Dermis blood vessel endothelial cell (primary cell): ENCODE measurements at regions not wholly inside any gene's neighbourhood (a gene's known extent, or its start where the extent isn't known, plus 50 kb on each side); places are given as distances from the start of the nearest gene placed in this dataset.
"Not testable (repeated sequence)": the region's sequence is repeated elsewhere in the genome, so short reads cannot be mapped to it uniquely, and the experiment has no call there.

Experiments used
- DNase-seq: peaks from one replicate; pipeline ENCODE4 v3.0.0; 2010

DNA sequence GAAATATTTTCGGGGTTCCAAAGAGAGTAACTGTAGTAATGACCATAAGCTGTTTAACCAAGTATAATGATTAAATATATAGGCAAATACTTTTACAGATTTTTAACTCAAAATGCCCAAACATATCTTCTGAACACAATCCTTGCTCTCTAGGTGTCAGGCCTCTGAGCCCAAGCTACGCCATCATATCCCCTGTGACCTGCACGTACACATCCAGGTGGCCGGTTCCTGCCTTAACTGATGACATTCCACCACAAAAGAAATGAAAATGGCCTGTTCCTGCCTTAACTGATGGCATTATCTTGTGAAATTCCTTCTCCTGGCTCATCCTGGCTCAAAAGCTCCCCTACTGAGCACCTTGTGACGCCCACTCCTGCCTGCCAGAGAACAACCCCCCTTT is 1305.1 kb upstream of the ACVR2A start:
- DNase-seq: not testable (repeated sequence)

DNA sequence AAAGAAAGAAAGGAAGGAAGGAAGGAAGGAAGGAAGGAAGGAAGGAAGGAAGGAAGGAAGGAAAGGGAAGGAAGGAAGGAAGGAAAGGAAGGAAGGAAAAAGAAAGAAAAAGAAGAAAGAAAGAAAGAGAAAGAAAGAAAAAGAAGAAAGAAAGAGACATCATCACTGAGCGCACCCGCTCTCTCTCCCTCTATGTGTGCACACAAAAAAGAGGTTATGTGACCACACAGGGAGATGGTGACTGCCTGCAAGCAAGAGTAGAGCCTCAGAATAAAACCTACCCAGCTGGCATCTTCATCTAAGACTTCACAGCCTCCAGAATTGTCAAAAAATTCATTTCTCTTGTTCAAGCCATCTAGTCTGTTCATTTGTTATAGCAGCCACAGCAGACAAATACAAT is 1307.4 kb upstream of the ACVR2A start:
- DNase-seq: no peak

DNA sequence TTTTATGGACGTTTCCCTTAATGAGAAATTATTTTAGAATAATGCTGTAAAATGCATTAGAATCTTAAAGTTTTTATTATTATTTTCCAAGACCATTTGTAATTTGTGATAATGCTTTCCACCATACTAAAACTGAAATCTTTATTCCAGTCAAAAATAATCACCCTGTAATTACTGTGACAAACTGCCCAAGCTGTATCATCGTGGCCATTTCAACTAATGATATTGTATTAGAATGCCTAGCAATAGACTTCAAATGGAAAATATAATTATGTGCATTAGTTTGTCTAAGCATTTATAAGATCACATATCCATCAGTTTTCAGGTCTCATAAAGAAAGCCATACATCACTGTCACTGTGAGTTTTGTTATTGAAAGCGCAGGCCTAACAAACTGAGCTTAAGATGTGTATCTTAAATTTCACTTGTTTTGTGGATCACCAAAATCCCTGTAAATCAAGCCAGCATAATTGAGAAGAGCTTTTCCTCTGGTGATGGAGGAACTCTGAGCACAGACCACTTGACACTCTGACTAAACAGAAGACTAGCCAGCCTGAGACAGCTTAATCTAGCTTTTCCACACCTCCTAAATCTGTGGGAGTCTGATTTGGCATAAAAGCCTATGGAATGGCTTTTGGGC is 1312.2 kb upstream of the ACVR2A start:
- no peak for DNase-seq

- no peak for DNase-seq
Measured at GRCh38 chr2:146532009-146532408, 1312.8 kb upstream of the ACVR2A start.

- DNase-seq: no peak
Measured at GRCh38 chr2:146530886-146531285, 1313.9 kb upstream of the ACVR2A start.

DNA sequence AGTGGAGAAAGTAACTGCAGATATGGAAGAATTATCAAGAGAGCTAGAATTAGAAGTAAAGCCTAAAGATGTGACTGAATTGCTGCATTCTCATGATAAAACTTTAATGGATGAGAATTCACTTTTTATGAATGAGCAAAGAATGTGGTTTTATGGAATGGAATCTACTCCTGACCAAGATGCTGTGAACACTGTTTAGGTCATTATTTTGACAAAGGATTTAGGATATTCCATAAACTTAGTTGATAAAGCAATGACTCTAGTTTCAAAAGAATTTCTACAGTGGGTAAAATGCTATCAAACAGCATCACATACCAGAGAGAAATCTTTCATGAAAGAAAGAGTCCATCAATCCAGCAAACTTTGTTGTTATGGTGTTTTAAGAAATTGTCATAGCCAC is 1317.7 kb upstream of the ACVR2A start:
- DNase-seq: no peak

DNA sequence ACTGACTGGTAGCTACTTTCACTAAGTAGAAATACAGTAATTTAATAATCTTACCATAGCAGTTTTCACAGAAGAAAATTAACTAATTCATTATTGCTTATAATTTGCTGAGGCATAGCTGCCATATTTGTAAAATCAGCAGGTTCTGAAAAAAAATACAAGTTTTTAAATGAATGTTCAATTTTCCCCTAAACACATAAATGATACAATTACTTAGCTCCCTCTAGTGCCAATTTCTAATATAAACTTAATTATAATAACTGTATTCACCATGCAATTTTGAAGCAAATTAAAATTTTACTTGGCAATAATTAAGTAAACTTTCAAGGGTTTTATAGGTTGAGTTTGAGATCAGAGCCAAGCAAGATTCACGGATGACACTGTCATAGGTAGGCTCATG is 1321.6 kb upstream of the ACVR2A start:
- peak; percentile 19 for DNase-seq

- no peak for DNase-seq
Measured at GRCh38 chr2:146506851-146507250, 1338.0 kb upstream of the ACVR2A start.

DNA sequence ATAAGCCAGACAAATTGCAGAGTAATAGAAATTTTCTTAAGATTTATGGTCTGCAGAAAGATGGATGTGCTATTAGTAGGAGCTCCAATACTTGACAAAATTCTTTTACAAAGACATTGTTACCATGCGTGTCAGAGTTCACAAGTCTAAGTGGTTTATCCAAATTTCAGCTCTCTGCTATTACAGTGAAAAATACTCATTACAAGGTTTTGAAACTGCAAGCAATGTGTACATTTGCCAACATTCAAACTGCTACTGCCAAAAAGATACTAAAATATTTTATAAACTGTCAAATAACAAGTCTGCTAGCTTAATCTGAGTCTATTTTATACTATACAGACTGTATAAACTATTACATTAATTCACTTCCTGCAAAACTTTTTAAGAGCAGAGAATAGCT is 1341.5 kb upstream of the ACVR2A start:
- no peak for DNase-seq

DNA sequence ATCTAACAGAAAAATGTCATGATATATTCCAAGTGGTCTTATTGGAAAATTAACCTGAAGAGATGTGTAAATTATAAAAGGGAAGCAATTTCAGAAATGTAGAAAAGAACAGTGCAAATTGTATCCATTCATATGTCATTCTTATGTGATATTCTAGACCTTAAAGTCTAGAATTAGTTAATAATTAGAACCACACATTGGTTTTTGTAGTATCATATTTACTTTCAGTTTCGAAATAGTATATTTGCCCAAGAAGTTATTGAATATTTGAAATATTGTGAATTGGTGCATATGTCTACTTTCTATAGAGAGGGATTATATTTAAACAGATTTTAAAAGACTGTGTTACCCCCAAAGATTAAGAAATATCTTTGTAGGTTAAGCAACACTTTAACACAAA is 1348.6 kb upstream of the ACVR2A start:
- no peak for DNase-seq

- no peak for DNase-seq
Measured at GRCh38 chr2:146489386-146489785, 1355.4 kb upstream of the ACVR2A start.

- no peak for DNase-seq
Measured at GRCh38 chr2:146481629-146482028, 1363.2 kb upstream of the ACVR2A start.

GRCh38 chr2:146477383-146477782 is 1367.4 kb upstream of the ACVR2A start:
- no peak for DNase-seq

GRCh38 chr2:146468578-146468977 is 1376.3 kb upstream of the ACVR2A start:
- no peak for DNase-seq

DNA sequence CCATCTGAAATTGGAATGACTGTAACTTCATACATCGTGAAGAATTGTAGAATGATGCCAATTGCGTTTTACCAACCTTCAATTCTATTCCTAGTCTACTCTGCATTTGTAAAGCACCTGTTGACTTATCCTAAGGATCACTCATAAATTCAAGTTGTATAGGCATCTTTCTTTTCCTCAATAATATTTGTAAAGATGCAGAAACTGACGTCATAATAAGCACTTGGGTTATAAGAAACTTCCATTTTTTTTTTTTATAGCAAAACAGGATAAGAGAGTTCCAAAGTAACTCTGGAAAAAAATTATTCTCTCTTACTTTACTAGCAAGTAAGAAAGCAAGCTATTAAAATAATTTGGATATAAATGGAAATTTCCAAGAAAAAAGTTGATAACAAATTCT is 1377.4 kb upstream of the ACVR2A start:
- DNase-seq: no peak

DNA sequence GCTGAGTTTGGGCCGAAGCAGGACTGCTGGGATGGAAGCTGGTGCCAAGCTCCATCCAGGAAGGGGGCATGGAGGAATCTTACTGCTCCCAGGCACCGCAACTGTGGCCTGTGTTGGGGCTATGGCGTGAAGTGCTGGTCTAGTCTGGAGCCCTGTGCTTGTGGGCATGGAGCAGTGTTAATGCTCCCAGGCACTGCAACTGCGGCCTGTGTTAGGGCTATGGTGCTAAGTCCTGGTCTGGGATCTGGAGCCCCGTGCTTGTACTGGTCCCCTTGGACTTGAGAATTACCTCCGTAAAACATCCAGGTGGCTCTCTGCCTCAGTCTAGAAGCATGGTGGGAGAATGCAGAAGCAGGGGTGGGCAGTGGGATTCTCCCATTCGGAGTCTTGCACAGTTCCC is 1379.4 kb upstream of the ACVR2A start:
- DNase-seq: no peak

DNA sequence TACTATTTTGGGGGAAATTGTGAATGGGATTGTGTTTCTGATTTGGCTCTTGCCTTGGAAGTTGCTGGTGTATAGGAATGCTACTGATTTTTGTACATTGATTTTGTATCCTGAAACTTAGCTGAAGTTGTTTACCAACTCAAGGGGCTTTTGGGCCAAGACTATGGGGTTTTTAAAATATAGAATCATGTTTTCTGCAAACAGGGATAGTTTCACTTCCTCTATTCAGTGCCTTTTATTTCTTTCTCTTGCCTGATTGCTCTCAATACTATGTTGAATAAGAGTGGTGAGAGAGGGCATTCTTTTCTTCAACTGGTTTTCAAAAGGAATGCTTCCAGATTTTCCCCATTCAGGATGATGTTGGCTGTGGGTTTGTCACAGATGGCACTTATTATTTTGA is 1383.8 kb upstream of the ACVR2A start:
- DNase-seq: no peak

DNA sequence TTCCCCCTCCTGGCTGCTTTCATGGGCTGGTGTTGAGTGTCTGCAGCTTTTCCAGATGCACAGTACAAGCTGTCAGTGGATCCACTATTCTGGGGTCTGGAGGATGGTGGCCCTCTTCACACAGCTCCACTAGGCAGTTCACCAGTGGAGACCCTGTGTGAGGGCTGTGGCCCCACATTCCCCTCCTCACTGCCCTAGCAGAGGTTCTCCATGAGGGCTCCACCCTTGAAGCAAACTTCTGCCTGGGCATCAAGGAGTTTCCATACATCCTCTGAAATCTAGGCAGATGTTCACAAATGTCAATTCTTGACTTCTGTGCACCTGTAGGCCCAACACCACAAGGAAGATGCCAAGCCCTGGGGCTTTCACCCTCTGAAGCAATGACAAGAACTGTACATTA is 1386.2 kb upstream of the ACVR2A start:
- DNase-seq: no peak

DNA sequence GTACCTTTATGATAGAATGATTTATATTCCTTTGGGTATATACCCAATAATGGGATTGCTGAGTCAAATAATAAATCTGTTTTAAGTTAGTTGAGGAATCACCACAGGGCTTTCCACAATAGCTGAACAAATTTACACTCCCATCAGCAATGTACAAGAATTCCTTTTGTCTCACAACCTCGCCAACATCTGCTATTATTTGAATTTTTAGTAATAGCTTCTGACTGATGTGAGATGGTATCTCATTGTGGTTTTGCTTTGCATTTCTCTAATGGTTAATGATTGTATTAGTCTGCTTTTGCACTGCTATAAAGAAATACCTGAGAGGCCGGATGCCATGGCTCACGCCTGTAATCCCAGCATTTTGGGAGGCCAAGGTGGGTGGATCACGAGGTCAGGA is 1387.6 kb upstream of the ACVR2A start:
- DNase-seq: no peak

DNA sequence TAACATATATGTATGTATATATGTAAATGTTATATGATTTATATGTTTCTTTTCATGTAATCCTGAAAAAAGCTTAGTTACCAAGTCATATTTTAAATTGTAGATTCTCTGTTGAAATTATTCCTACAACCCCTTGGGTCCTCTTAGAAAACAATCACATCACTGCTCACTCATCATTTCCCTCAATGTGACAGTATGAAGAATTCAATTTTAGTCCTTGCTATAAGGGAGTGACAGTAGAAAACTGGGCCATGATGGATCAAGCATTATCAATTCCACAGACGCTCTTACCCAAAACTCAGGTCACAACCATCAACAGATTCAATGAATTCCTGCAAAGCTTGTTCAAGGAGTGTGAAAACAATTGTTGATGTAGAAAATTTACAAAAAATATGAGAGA is 1389.5 kb upstream of the ACVR2A start:
- no peak for DNase-seq

DNA sequence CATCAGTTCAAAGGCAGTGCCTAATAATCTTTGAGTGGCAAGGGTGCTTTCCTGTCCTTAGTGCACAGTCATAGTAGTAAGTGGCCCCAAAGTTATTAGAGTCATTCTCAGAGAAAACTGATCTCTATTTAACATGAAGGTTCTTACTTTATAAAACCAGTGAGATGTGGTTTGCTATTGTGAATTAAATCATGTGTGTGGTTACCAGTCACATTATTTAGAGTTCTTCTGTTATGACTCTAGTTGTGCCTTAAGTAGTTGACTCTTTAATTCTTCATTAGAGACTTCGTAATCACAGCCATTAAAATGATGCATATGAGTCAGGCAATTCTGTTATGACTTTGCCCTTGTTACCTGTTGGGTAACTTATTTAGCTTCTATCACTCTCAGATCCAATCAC is 1392.9 kb upstream of the ACVR2A start:
- no peak for DNase-seq

DNA sequence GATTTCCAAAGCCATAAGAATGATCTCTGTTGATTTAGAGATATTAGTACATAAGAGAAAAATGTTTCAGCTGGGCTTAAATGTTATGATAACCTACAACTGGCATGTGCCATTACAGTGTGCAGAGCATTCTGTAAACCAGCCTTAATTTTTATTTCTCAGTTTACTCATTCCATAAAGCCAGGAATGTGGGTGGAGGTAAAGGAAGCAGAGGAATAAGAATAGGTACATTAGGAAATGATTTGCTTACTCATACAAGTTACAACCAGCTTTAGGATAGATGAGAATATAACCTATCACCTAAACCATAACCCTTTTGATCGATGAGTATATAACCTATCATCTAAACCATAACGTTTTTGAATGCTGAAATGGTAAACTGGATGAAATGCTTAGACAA is 1394.7 kb upstream of the ACVR2A start:
- no peak for DNase-seq

- no peak for DNase-seq
Measured at GRCh38 chr2:146444987-146445386, 1399.8 kb upstream of the ACVR2A start.

GRCh38 chr2:146444085-146444484 is 1400.7 kb upstream of the ACVR2A start:
- no peak for DNase-seq

DNA sequence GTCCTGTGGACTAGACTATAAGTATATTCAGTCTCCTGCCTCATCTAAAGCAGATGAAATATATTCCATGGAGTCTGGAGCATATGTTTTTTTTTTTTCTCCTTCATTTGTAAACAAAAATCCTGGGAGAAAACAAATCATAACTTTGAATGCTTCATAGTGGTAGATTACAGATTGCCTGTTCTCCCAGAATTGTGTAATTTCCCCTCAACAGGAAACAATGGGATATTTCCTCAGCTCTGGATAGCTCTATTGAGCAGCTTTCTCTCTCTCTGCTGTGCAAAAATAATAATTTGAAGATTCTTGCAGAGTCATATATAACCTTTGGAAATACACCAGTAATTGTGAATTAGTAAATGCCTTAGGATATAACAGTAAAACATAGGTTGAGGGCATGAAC is 1406.6 kb upstream of the ACVR2A start:
- no peak for DNase-seq

- DNase-seq: no peak
Measured at GRCh38 chr2:146437712-146438111, 1407.1 kb upstream of the ACVR2A start.
